ENCODE measurements at regions not wholly inside any gene's neighbourhood (a gene's known extent, or its start where the extent isn't known, plus 50 kb on each side); places are given as distances from the start of the nearest gene placed in this dataset.

- no peak for TF ChIP-seq CTCF (IDR thresholded peaks at IDR 0.05; ENCODE audit: insufficient read depth, low read length, poor library complexity, severe bottlenecking)
- TF ChIP-seq EZH2phosphoT487 (conservative IDR thresholded peaks at IDR 0.05; ENCODE audit: low read length): no peak
Measured at GRCh38 chr2:181839811-181840210, 51.7 kb upstream of the ITPRID2 start.

Data from SU-DHL-6 (cell line).